ENCODE measurements at regions not wholly inside any gene's neighbourhood (a gene's known extent, or its start where the extent isn't known, plus 50 kb on each side); places are given as distances from the start of the nearest gene placed in this dataset.
"Not testable (repeated sequence)": the region's sequence is repeated elsewhere in the genome, so short reads cannot be mapped to it uniquely, and the experiment has no call there.

- no peak for TF ChIP-seq ZNF138 (CRISPR knock-in tag; IDR thresholded peaks at IDR 0.05; ENCODE audit: low read depth)
- no peak for TF ChIP-seq NFIB (CRISPR knock-in tag; IDR thresholded peaks at IDR 0.05; ENCODE audit: borderline replicate concordance)
- TF ChIP-seq IRF2 (CRISPR knock-in tag; IDR thresholded peaks at IDR 0.05) = no peak
- TF ChIP-seq TBX3 (IDR thresholded peaks at IDR 0.05; ENCODE audit: borderline replicate concordance) = no peak
- no peak for TF ChIP-seq ZNF20 (CRISPR knock-in tag; IDR thresholded peaks at IDR 0.05)
- no peak for TF ChIP-seq AHDC1 (CRISPR knock-in tag; IDR thresholded peaks at IDR 0.05; ENCODE audit: borderline replicate concordance)
- TF ChIP-seq ZNF431 (CRISPR knock-in tag; IDR thresholded peaks at IDR 0.05; ENCODE audit: borderline replicate concordance, low read depth) = no peak
- no peak for TF ChIP-seq ZNF207 (IDR thresholded peaks at IDR 0.05; ENCODE audit: borderline replicate concordance)
Measured at GRCh38 chrX:14309431-14309830, 219.9 kb upstream of the GLRA2 start (continued).

- H2AFZ ChIP-seq (ENCODE audit: low read length); intact Hi-C loops (cut with micrococcal nuclease; ENCODE audit: unreplicated experiment); H3K4me3 ChIP-seq (replicated peaks in 1 of 3; ENCODE audit: insufficient read depth in 1 of 3, low read depth in 2 of 3, low read length in 3 of 3); H3K79me2 ChIP-seq (ENCODE audit: insufficient read depth, low read length); ATAC-seq; in situ Hi-C loops (cut with HindIII; ENCODE audit: extremely low pct_ligation_motif_present, low pct_unique_long_range_greater_than_20kb); CTCF ChIA-PET (ENCODE audit: low intra/inter-chr PET ratio, low total read pairs); FAIRE-seq; H3K9me3 ChIP-seq (ENCODE audit: low read length); H3K36me3 ChIP-seq (replicated peaks in 1 of 2; ENCODE audit: control insufficient read depth in 1 of 2, insufficient read depth in 2 of 2, low read length in 2 of 2); H3K9ac ChIP-seq (ENCODE audit: insufficient read depth, low read depth, low read length); H3K4me1 ChIP-seq (ENCODE audit: insufficient read depth, low read length); DNase-seq (ENCODE audit: low spot score); H4K20me1 ChIP-seq (ENCODE audit: insufficient read depth, low read length); POLR2A ChIA-PET; H3K27ac ChIP-seq (ENCODE audit: extremely low read length, insufficient read depth, low read length); H3K27me3 ChIP-seq (ENCODE audit: control insufficient read depth in 1 of 2, insufficient read depth in 2 of 2, low read length in 2 of 2); BruUV-seq (replicated peaks); H3K4me2 ChIP-seq (ENCODE audit: low read depth, low read length): not testable (repeated sequence)
- WGBS (ENCODE audit: low lambda C conversion rate) = 2% methylated on average over 3 of the region's 3 CpGs
Measured at GRCh38 chrX:14308976-14309375, 220.4 kb upstream of the GLRA2 start.
